Mesothelial cell of epicardium (in vitro differentiated cells): ENCODE measurements at regions not wholly inside any gene's neighbourhood (a gene's known extent, or its start where the extent isn't known, plus 50 kb on each side); places are given as distances from the start of the nearest gene placed in this dataset.

Experiments used
- DNase-seq, 2 experiments: peaks; one replicate each; pipeline ENCODE4 v3.0.0; 2021; ENCODE audit warnings: low spot score in 2 of 2; ENCODE audit not compliant: unreplicated experiment in 2 of 2
- H3K27ac Mint-ChIP-seq: 2 replicates; pipeline ENCODE4 v1.8.0; 2021; ENCODE audit warnings: mixed read lengths
- H3K27me3 Mint-ChIP-seq: 2 replicates; pipeline ENCODE4 v1.8.0; 2021; ENCODE audit warnings: low read depth, mixed read lengths
- H3K36me3 Mint-ChIP-seq: 2 replicates; pipeline ENCODE4 v1.8.0; 2021; ENCODE audit warnings: mixed read lengths
- H3K4me1 Mint-ChIP-seq: 2 replicates; pipeline ENCODE4 v1.8.0; 2021; ENCODE audit warnings: mixed read lengths
- H3K4me3 Mint-ChIP-seq: 2 replicates; pipeline ENCODE4 v1.8.0; 2021; ENCODE audit warnings: mild to moderate bottlenecking, moderate library complexity, mixed read lengths
- H3K9me3 Mint-ChIP-seq: 2 replicates; pipeline ENCODE4 v1.8.0; 2021; ENCODE audit warnings: mixed read lengths
- CTCF ChIP-seq: fragments of 200-600 bp; sonication (generic); IDR thresholded peaks from one replicate; pipeline ENCODE4 v1.5.0; 2021; ENCODE audit warnings: antibody characterized with exemption; ENCODE audit not compliant: unreplicated experiment

- H3K27me3 Mint-ChIP-seq, result no peaks in the 10 kb centered on the region
- no peak for DNase-seq
- H3K36me3 Mint-ChIP-seq, result no peaks in the 10 kb centered on the region
- H3K4me1 Mint-ChIP-seq, result peaks cover 29% of the 10 kb centered on the region
- H3K9me3 Mint-ChIP-seq, result no peaks in the 10 kb centered on the region
- no peak overlapping the region for H3K4me3 Mint-ChIP-seq
- H3K27ac Mint-ChIP-seq, result peak overlapping the region; percentile 86
- no peak for TF ChIP-seq CTCF
Measured at GRCh38 chr1:63710308-63710707, 63.5 kb upstream of the ROR1 start.

- Mint-ChIP-seq H3K36me3 (no peaks in the 10 kb centered on the region), H3K27ac (peak overlapping the region; percentile 75), H3K9me3 (no peaks in the 10 kb centered on the region), H3K27me3 (no peaks in the 10 kb centered on the region), H3K4me1 (peaks cover 28% of the 10 kb centered on the region), H3K4me3 (no peak overlapping the region)
- DNase-seq, result no peak
- TF ChIP-seq CTCF, result no peak
Measured at GRCh38 chr1:63710761-63711380, 62.9 kb upstream of the ROR1 start.

GRCh38 chr1:63713041-63713440 is 60.8 kb upstream of the ROR1 start:
- TF ChIP-seq CTCF, result no peak
- H3K27ac Mint-ChIP-seq, result no peak overlapping the region
- no peak for DNase-seq
- H3K36me3 Mint-ChIP-seq, result no peaks in the 10 kb centered on the region
- no peak overlapping the region for H3K4me3 Mint-ChIP-seq
- H3K4me1 Mint-ChIP-seq, result peaks cover 36% of the 10 kb centered on the region
- H3K27me3 Mint-ChIP-seq, result no peaks in the 10 kb centered on the region
- H3K9me3 Mint-ChIP-seq, result no peaks in the 10 kb centered on the region

- Mint-ChIP-seq H3K4me3 (no peak overlapping the region), H3K4me1 (peaks cover 39% of the 10 kb centered on the region), H3K36me3 (no peaks in the 10 kb centered on the region), H3K27ac (no peak overlapping the region), H3K9me3 (no peaks in the 10 kb centered on the region), H3K27me3 (no peaks in the 10 kb centered on the region)
- no peak for TF ChIP-seq CTCF
- DNase-seq, result no peak
Measured at GRCh38 chr1:63713627-63714481, 60.0 kb upstream of the ROR1 start.

- no peak for DNase-seq
- Mint-ChIP-seq H3K36me3 (no peaks in the 10 kb centered on the region), H3K9me3 (no peaks in the 10 kb centered on the region), H3K27ac (no peak overlapping the region), H3K27me3 (no peaks in the 10 kb centered on the region), H3K4me3 (no peak overlapping the region), H3K4me1 (peaks cover 33% of the 10 kb centered on the region)
- TF ChIP-seq CTCF, result no peak
Measured at GRCh38 chr1:63714482-63714760, 59.4 kb upstream of the ROR1 start.
